Ishikawa (cell line): ENCODE measurements at regions not wholly inside any gene's neighbourhood (a gene's known extent, or its start where the extent isn't known, plus 50 kb on each side); places are given as distances from the start of the nearest gene placed in this dataset.
A peak's percentile ranks its signal among the peaks of the same experiment; 100 is the strongest.

Experiments used
- CEBPB ChIP-seq: IDR thresholded peaks from 2 replicates; pipeline ENCODE4 v1.6.1; 2012
- CREB1 ChIP-seq: IDR thresholded peaks from 2 replicates; pipeline ENCODE4 v1.6.1; 2012; ENCODE audit warnings: low read depth
- EP300 ChIP-seq: IDR thresholded peaks from 2 replicates; pipeline ENCODE4 v1.6.1; 2012; ENCODE audit warnings: borderline replicate concordance
- FOXM1 ChIP-seq: IDR thresholded peaks from 2 replicates; pipeline ENCODE4 v1.6.1; 2012; ENCODE audit warnings: low read depth, borderline replicate concordance
- NFIC ChIP-seq: IDR thresholded peaks from 2 replicates; pipeline ENCODE4 v1.6.1; 2012
- RAD21 ChIP-seq: IDR thresholded peaks from 2 replicates; pipeline ENCODE4 v1.6.1; 2012; ENCODE audit warnings: low read depth
- TAF1 ChIP-seq: IDR thresholded peaks from 2 replicates; pipeline ENCODE4 v1.6.1; 2012; ENCODE audit warnings: low read depth, mild to moderate bottlenecking
- TCF12 ChIP-seq: IDR thresholded peaks from 2 replicates; pipeline ENCODE4 v1.6.1; 2012; ENCODE audit warnings: low read depth
- TEAD4 ChIP-seq: IDR thresholded peaks from 2 replicates; pipeline ENCODE4 v1.6.1; 2012
- YY1 ChIP-seq: IDR thresholded peaks from 2 replicates; pipeline ENCODE4 v1.6.1; 2012; ENCODE audit warnings: low read depth
- ZBTB7A ChIP-seq: IDR thresholded peaks from 2 replicates; pipeline ENCODE4 v1.6.1; 2012; ENCODE audit warnings: low read depth
- TF ChIP-seq, protein P1 (sequence below): IDR thresholded peaks from 2 replicates; pipeline ENCODE4 v1.6.1; 2012
- TF ChIP-seq, protein P2 (sequence below): IDR thresholded peaks from 2 replicates; pipeline ENCODE4 v1.6.1; 2012; ENCODE audit warnings: low read depth, mild to moderate bottlenecking
- TF ChIP-seq, protein P3 (sequence below): IDR thresholded peaks from 2 replicates; pipeline ENCODE4 v1.6.1; 2012

DNA sequence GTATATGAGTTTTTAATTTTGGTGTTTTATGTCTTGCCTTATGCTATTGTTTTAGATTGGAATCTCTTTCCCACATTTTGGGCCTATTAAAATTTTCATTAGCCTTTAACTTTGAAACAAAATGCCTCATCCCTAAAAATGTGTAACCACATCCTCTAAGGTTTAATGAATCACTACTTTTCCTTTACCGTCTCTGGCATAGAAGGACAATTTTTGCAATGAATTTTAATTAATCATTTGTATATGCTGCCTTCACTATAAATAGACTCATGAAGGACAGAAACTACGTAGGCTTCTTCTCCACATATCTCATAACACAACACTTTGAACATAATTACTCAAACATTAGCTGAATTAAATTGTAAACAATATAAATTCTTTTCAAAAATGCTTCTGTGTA is 421.5 kb downstream of the NLGN4X start:
- TF ChIP-seq NFIC = no peak
- TF ChIP-seq RAD21 = no peak
- TF ChIP-seq, protein P1, sequence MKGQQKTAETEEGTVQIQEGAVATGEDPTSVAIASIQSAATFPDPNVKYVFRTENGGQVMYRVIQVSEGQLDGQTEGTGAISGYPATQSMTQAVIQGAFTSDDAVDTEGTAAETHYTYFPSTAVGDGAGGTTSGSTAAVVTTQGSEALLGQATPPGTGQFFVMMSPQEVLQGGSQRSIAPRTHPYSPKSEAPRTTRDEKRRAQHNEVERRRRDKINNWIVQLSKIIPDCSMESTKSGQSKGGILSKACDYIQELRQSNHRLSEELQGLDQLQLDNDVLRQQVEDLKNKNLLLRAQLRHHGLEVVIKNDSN = no peak
- TF ChIP-seq, protein P2, sequence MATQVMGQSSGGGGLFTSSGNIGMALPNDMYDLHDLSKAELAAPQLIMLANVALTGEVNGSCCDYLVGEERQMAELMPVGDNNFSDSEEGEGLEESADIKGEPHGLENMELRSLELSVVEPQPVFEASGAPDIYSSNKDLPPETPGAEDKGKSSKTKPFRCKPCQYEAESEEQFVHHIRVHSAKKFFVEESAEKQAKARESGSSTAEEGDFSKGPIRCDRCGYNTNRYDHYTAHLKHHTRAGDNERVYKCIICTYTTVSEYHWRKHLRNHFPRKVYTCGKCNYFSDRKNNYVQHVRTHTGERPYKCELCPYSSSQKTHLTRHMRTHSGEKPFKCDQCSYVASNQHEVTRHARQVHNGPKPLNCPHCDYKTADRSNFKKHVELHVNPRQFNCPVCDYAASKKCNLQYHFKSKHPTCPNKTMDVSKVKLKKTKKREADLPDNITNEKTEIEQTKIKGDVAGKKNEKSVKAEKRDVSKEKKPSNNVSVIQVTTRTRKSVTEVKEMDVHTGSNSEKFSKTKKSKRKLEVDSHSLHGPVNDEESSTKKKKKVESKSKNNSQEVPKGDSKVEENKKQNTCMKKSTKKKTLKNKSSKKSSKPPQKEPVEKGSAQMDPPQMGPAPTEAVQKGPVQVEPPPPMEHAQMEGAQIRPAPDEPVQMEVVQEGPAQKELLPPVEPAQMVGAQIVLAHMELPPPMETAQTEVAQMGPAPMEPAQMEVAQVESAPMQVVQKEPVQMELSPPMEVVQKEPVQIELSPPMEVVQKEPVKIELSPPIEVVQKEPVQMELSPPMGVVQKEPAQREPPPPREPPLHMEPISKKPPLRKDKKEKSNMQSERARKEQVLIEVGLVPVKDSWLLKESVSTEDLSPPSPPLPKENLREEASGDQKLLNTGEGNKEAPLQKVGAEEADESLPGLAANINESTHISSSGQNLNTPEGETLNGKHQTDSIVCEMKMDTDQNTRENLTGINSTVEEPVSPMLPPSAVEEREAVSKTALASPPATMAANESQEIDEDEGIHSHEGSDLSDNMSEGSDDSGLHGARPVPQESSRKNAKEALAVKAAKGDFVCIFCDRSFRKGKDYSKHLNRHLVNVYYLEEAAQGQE = no peak

DNA sequence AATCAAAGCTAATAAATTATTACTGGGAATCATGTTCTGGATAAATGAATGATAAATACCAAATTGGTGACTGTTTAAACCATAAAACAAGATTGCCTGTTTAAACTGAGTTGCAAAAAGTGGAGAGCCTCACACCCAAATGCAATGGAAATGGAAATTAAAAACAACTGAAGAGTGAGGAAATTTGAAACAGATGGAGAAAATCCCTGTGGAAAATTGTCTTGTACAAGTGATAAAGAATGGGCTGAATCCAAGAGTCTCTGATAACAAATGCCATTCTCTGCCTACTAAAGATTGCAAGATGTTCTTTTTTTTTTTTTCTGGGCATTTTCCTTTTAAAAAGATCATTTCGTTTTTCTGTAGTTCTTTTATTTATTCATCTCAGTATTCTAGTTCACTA is 426.3 kb downstream of the NLGN4X start:
- no peak for TF ChIP-seq CREB1
- TF ChIP-seq YY1 = no peak
- TF ChIP-seq TCF12 = no peak
- TF ChIP-seq TAF1 = no peak
- TF ChIP-seq, protein P2 = no peak
- TF ChIP-seq, protein P3, sequence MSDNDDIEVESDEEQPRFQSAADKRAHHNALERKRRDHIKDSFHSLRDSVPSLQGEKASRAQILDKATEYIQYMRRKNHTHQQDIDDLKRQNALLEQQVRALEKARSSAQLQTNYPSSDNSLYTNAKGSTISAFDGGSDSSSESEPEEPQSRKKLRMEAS = no peak
- TF ChIP-seq, protein P1 = no peak

DNA sequence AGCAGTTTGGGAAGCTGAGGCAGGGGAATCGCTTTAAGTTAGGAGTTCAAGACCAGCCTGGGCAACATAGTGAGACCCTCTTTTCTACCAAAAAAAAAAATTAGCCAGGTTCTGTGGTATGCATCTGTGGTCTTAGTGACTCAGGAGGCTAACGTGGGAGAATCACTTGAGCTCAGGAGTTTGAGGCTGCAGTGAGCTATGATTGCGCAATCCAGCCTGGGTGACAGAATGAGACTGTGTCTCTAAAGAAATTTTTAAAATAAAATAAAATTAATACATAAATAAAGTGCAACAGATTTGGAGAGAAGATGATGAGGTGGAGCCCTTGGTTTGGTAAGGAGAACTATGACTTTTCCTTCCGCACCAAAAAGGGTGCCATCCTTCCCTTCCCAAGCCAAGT is 436.9 kb downstream of the NLGN4X start:
- no peak for TF ChIP-seq FOXM1
- TF ChIP-seq ZBTB7A = no peak
- no peak for TF ChIP-seq YY1
- peak; percentile 30; the same call in 1 of the 2 replicates for TF ChIP-seq CEBPB

DNA sequence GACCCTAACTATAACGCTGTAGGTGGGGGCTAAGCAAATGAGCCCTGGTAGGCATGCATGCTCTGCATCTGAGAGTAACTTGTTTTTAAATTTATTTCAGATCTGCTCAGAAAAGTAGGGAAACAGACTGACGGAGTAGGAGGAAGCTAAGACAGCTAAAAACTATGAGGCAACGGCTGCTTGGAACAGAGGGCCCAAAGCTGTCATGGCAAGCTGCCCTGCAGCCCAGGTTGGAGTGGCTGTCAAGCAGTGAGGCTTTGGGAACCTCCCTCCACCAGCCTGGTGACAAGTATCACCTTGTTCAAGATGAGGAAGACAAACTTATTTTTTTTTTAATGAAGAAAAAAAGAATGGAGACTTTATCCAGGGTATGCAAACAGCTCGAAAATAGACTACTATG is 439.8 kb downstream of the NLGN4X start:
- TF ChIP-seq, protein P3 = no peak
- TF ChIP-seq EP300 (no peak), NFIC (no peak), YY1 (no peak), TEAD4 (no peak), RAD21 (no peak)
- TF ChIP-seq, protein P2 = no peak
- TF ChIP-seq, protein P1 = no peak

DNA sequence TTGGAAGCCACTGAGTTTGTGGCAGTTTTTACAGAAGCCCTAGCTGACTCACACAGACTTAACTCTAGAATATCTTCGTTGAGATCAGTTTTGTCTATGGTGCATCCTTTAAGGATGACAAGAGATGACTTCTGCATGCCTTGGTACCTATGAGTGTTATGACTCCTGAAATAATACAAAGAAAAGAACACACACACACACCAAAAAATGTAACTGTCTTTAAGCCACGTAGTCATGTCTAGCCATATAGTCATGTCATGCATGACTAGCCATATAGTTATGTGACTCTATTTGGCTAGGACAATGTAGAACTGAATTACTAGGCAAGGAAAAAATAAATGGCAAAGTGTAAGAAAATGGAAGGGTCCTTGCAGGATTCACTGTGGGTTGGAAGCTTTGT is 447.8 kb downstream of the NLGN4X start:
- TF ChIP-seq, protein P1 = no peak
